Ishikawa (cell line): ENCODE measurements at regions not wholly inside any gene's neighbourhood (a gene's known extent, or its start where the extent isn't known, plus 50 kb on each side); places are given as distances from the start of the nearest gene placed in this dataset.

Source experiments
- CEBPB ChIP-seq: IDR thresholded peaks from 2 replicates; pipeline ENCODE4 v1.6.1; 2012
- CREB1 ChIP-seq: IDR thresholded peaks from 2 replicates; pipeline ENCODE4 v1.6.1; 2012; ENCODE audit warnings: low read depth
- EGR1 ChIP-seq: IDR thresholded peaks from 2 replicates; pipeline ENCODE4 v1.6.1; 2012
- EP300 ChIP-seq: IDR thresholded peaks from 2 replicates; pipeline ENCODE4 v1.6.1; 2012; ENCODE audit warnings: borderline replicate concordance
- FOXM1 ChIP-seq: IDR thresholded peaks from 2 replicates; pipeline ENCODE4 v1.6.1; 2012; ENCODE audit warnings: low read depth, borderline replicate concordance
- MAX ChIP-seq: IDR thresholded peaks from 2 replicates; pipeline ENCODE4 v1.6.1; 2012
- NFIC ChIP-seq: IDR thresholded peaks from 2 replicates; pipeline ENCODE4 v1.6.1; 2012
- RAD21 ChIP-seq: IDR thresholded peaks from 2 replicates; pipeline ENCODE4 v1.6.1; 2012; ENCODE audit warnings: low read depth
- REST ChIP-seq: IDR thresholded peaks from 2 replicates; pipeline ENCODE4 v1.6.1; 2012; ENCODE audit warnings: low read depth, mild to moderate bottlenecking
- TAF1 ChIP-seq: IDR thresholded peaks from 2 replicates; pipeline ENCODE4 v1.6.1; 2012; ENCODE audit warnings: low read depth, mild to moderate bottlenecking
- TCF12 ChIP-seq: IDR thresholded peaks from 2 replicates; pipeline ENCODE4 v1.6.1; 2012; ENCODE audit warnings: low read depth
- TEAD4 ChIP-seq: IDR thresholded peaks from 2 replicates; pipeline ENCODE4 v1.6.1; 2012
- USF1 ChIP-seq: IDR thresholded peaks from 2 replicates; pipeline ENCODE4 v1.6.1; 2012
- YY1 ChIP-seq: IDR thresholded peaks from 2 replicates; pipeline ENCODE4 v1.6.1; 2012; ENCODE audit warnings: low read depth
- ZBTB7A ChIP-seq: IDR thresholded peaks from 2 replicates; pipeline ENCODE4 v1.6.1; 2012; ENCODE audit warnings: low read depth

GRCh38 chr11:127616158-127616557 lies 615.6 kb upstream of the KIRREL3 start:
- no peak for TF ChIP-seq EP300
- TF ChIP-seq FOXM1 = no peak
- TF ChIP-seq TAF1 = no peak
- TF ChIP-seq YY1 = no peak
- no peak for TF ChIP-seq EGR1
- TF ChIP-seq MAX = no peak
- TF ChIP-seq ZBTB7A = no peak
- TF ChIP-seq TEAD4 = no peak

GRCh38 chr11:127612607-127613006 lies 612.0 kb upstream of the KIRREL3 start:
- TF ChIP-seq CREB1 (no peak), CEBPB (no peak), TEAD4 (no peak), YY1 (no peak), EP300 (no peak), ZBTB7A (no peak), RAD21 (no peak), TCF12 (no peak), EGR1 (no peak), NFIC (no peak), REST (no peak), TAF1 (no peak)

- TF ChIP-seq EP300 (no peak), FOXM1 (no peak), REST (no peak), TEAD4 (no peak), TCF12 (no peak), USF1 (no peak), ZBTB7A (no peak), CEBPB (no peak), EGR1 (no peak), YY1 (no peak), MAX (no peak), NFIC (no peak), RAD21 (no peak), CREB1 (no peak), TAF1 (no peak)
Observed at GRCh38 chr11:127609025-127609773, 608.6 kb upstream of the KIRREL3 start.

GRCh38 chr11:127607487-127608085 lies 607.0 kb upstream of the KIRREL3 start:
- TF ChIP-seq EP300 (no peak), FOXM1 (no peak), EGR1 (no peak), TCF12 (no peak), NFIC (no peak), REST (no peak), TEAD4 (no peak), ZBTB7A (no peak), CREB1 (no peak), RAD21 (no peak), TAF1 (no peak), USF1 (no peak), YY1 (no peak), CEBPB (no peak), MAX (no peak)
